ENCODE measurements at regions not wholly inside any gene's neighbourhood (a gene's known extent, or its start where the extent isn't known, plus 50 kb on each side); places are given as distances from the start of the nearest gene placed in this dataset.
"Not testable (repeated sequence)": the region's sequence is repeated elsewhere in the genome, so short reads cannot be mapped to it uniquely, and the experiment has no call there.

DNA sequence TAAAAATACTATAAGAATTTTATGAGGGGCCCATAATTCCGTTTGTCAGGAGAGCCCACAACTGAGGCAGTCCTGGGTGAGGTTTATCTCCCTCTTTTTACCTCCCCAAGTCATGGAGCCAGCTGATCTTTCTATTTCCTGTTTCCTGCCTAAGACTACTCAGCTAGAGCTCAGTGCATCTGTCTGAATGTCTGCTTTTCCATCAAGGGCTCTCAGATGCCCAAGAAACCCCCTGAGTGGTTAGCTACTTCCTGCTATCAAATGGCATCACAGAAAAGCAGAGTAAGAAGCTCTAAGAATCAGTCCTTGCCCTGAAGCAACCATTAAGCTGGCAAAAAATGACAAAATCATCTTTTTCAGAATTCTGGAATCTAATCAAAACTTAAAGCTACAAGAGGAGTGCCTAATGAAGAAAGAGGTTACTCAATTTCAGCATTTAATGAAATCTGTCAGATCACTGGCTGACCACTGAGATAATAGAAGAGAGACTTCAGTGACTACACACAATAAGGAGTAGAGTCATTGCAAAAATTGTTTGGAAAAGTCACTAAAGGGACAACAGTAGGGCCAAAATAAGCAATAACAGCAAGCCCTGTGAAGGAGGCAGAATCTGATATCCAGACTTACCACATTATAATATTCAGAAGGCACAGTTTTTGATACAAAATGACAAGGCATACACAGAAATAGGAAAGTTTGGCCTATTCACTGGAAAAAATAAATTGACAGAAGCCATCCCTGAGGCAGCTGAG, 150.1 kb downstream of the CYB561 start:
- FAIRE-seq, result no peak

DNA sequence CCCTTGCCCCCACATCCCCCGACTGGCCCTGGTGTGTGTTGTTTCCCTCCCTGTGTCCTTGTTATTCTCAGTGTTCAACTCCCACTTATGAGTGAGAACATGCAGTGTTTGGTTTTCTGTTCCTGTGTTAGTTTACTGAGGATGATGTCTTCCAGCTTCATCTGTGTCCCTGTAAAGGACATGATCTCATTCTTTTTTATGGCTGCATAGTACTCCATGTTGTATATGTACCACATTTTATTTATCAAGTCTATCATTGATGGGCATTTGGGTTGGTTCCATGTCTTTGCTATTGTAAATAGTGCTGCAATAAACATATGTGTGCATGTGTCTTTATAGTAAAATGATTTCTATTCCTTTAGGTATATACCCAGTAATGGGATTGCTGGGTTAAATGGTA, 147.2 kb downstream of the CYB561 start:
- not testable (repeated sequence) for FAIRE-seq

DNA sequence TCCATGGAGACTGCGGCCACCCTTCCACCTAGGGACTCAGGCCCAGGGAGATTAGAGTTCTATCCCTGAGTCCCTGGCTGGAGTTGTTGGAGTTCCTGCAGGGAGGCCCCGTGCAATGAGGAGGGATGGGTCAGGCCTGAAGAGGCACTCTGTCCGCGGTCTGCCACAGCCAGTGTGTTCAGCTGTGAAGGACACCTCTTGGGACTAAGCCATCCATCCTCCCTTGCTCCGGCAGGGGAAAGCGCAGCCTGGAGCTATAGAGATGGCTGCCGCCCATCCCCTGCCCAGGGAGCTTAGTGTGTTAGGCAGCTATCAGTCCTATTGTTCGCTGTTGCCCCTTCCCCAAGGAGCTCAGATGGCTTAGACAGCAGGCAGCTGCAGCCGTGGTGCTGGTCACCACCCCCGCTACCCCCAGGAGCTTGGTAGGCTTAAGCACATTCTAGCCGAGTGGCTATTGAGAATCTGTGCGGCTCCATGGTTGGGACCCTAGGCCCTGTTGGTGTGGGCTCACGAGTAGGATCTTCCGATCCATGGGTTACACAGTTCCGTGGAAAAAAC, 141.3 kb downstream of the CYB561 start:
- FAIRE-seq, result no peak

DNA sequence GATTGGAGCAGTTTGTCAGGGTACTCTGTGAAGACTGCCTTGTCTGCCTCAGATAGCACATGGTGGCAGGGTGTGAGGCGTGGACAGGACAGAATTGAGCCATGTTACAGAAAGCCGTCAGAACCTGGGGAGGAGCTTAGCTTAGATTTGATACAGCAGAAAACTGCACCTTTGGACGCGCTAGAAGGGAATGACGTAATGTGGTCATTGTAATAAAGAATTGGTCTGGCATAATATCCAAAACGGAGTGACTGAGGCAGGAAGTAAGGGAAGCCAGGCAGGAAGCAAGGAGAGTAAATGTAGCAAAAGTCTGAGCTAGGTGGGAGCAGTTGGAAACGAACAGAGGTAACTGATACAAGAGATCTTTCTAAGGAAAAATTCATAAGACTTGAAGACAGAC, 140.2 kb downstream of the CYB561 start:
- FAIRE-seq, result no peak

DNA sequence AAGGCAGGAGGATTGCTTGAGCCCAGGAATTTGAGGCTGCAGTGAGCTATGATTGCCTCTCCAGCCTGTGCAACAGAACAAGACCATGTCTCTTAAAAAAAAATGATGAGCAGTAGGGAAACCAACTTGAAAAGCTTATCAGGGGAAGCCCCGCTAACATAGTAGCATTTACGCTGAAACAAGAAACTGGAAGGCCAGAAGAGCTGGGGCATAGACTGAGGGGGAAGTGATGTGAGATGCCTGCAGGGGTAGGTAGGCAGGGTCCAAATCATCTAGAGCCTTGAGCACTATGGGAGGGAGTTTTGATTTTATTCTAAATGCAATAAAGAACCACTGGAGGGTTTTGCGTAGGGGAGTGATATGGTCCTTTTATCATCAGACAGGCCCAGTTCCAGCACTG, 139.3 kb downstream of the CYB561 start:
- FAIRE-seq, result no peak

DNA sequence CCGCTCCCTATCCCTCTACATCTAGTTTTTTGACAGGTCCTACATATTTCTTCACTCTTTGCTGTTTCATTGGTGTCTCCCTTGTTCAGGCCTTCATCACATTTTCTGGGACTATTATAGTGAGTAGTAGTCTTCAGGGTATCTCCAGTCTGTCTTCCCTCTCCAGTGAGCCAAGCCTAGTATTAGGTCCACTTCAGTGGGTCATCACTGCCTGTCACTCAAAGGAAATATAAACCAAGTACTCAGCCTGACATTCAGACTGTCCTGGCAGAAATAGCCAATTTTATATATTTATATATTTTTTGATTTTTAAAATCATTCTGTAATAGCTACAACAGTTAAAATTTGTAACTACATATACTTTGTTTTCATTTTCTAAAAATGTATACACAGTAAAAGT, 137.8 kb downstream of the CYB561 start:
- FAIRE-seq, result no peak

DNA sequence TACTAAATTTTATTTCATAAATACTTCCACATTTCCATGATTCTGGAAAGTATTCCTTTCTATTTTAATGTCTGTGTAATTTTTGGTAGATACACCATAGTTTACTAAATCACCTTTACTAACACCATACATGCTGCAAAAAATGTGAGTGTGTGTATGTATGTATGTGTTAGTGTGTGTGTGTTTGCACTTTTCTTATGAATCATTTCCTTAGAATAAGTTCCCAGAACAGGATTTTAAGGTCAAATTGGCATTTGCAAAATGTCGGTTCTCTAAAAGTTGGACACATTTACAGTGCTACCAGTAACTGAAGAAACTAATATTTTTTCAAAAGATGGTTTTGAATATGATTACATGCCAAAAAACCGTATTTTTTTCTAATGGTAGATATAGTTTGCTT, 137.1 kb downstream of the CYB561 start:
- FAIRE-seq, result no peak

DNA sequence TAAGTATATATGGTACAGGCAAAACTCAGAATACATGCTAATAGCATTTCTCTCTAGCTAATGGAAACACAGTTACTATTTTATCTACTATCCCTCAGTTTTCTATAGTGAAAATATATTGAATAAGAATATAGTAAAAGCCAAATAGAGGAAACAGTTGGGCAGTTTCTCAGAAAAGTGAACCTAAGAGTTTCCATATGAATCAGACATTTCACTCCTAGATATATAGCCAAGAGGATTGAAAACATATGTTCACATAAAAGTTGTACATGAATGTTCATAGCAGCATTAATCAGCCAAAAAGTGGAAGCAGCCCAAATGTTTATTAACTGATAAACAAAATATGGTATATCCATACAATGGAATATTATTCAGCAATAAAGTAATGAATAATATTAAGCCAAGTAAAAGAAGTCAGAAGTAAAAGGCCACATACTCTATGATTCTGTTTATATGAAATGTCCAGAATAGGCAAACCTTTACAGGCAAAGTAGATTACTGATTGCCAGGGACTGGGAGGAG, 134.6 kb downstream of the CYB561 start:
- no peak for FAIRE-seq

DNA sequence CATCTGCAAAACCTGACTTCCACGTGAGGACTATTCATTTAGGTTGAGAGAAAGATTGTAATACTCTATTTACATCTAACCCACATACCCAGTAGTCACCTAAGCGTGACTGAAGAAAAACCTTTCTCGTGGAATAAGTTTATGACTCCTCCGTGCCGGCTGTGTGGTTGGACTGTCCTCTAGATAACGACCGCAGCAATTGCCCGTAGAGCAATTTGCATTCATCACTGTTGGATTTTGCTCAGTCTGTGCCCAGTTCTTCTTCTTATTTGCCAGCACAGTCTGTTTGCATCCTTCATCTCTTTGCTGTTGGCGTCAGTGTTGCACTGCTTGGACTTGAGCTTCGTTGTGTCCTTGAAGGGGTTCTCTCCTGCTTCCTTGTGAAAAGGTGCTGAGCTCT, 131.3 kb downstream of the CYB561 start:
- FAIRE-seq, result no peak

DNA sequence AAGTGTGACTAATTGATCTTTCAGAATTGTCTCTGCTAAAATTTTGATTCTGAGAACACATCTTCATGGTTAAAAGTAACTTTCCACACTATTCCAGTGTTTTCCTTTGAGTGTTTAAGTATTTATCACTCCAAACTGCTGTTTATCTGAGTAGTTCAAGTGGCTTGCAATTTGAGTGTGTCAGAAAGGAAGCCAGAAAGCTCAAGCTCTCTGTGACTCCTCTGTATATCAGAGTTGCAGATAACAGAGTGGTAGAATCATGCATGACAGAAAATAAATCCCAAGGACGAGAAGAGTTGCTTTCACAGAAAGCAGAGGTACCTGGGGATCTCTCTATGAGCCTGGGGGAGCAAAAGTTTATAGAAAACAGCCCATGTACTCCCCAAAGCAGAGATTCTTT, 130.0 kb downstream of the CYB561 start:
- FAIRE-seq, result no peak

DNA sequence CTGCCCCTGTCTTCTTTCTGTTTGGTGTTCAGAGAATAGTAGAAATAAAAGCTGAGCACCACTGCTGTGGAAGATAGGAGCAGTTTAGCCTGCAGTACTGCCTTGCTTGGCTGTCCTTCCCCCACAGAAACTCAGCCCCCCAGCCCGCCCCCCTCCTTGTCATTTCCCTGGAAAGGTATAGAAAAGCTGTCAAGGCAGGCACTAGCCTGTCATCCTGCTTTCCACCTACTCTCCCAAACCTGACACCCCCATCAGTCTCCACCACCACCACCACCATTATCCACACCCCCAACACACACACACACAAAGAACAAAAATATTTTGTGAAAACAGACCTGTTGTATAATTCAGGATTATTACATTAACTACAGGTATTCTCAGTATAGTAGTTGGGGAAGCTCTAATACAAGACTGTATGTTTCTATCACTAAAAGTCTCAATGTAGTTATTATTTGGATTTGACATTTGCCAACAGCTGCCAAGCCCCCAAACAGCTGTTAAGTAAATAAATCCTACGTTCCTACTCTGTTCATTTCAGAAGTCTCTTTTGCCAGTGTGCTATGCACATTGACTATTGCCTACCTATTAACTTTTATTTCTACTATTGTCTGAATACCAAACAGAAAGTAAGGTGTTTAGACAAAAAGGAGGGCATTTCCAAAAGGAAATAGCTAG, 128.8 kb downstream of the CYB561 start:
- no peak for FAIRE-seq

DNA sequence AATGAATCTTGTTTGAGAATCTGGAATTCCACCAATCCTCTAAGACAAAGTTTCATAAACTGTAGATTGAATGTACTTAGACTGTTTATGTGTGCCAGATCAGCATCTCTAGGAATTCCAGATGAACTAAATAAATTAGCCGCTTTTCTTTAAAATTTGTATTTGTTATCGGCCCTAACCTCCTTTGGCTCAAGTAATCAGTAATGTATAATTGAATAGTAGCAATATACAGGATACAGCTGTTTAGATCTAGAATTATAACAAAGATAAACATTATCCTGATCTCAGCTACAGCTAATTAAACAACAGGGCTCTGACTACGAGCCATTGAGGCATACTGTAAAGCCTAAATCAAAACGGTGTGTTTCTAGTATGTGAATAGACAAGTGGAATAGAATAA, 120.3 kb downstream of the CYB561 start:
- no peak for FAIRE-seq

DNA sequence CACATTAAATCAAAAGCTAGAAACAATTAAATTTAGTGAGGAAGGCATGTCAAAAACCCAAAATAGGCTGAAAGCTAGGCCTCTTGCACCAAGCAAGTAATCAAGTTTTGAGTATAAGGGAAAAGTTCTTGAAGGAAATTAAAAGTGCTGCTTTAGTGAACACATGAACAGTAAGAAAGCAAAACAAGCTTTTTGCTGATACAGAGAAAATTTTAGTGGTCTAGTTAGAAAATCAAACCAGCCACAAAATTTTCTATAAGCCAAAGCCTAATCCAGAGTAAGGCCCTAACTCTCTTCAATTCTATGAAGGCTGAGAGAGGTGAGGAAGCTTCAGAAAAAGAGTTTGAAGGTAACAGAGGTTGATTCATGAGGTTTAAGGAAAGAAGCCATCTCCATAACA, 116.2 kb downstream of the CYB561 start:
- no peak for FAIRE-seq

DNA sequence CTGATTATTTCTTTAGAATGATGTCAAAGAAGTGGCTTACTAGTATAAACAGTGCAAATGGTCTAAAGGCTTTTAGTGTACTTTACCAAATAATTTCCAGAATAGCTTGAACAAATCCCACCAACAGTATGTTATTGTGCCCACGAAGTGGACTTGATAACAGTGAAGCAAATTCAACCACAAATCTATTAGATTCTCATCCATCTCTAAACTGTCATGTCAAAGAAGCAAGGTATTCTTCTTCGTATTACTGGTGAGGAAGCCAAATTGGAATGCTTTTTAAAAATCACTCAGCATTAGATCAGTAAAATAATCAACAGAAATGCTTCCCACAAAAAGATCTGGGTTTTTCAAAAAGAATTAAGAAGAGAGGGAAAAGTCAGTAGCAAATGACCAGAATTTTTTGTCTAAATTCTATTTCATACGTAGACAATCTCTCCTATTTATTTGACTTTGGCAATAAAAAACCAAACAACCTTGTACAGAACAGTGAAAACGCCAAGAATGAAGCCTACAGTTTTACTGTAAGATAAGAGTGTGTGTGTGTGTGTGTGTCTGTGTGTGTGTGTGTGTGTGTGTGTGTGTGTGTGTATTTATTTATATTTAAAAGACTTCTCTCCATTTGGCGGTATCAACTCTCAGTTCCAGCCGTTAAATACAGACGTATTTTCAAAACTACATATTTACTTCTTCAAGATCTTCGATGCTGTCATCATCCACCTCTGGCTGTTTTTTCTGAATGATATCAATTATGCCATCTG, 114.6 kb downstream of the CYB561 start:
- FAIRE-seq, result no peak

DNA sequence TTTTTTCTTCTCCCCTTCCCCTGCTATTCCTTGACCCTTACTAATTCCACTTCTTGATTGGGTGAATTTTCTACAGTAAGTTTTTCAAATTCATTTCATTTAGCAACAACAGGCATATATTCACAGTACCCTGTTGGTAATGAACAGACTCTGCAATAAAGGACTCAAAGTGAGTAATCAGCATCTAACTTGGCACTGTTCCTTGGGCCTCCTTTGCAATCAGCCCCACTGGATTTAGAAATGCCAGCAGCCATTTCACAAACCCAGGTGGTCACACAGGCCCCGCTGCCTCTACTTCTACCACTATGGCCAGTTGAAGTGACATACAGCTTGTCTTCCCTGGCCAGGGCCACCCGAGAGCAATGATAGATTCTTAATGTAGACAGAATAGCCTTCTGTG, 113.8 kb downstream of the CYB561 start:
- FAIRE-seq, result no peak

DNA sequence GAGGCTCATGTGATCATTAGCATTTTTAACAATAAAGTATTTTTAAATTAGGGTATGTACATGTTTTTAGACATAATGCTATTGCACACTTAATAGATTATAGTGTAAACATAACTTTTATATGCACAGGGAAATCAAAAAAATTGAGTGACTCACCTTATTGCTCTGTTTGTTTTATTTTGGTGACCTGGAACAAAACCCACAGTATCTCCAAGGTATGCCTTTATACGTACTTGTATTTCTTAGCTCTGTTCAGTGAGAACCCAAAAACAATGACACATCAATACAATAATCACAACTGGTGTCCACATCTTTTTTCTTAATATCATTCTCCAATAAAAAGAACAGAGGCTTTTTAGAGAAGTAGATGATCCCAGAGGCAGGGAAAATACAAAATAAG, 112.2 kb downstream of the CYB561 start:
- no peak for FAIRE-seq

DNA sequence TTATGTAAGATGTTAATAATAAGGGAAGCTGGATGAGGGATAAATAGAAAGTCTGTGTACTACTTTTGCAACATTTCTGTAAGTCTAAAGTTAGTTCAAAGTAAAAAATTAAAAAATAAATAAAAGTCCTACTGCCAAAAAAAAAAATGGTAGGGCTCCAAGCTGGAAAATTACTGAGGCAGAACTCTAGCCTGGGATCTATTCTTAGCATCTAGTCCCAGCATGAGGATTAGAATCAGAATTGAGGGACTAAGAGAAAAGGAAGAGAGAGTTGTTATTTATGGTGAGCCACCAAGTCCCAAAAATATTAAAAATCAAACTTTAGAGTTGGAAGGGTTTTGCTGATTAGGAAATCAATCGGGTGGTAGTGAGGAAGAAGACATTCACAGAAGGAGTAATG, 110.3 kb downstream of the CYB561 start:
- no peak for FAIRE-seq

DNA sequence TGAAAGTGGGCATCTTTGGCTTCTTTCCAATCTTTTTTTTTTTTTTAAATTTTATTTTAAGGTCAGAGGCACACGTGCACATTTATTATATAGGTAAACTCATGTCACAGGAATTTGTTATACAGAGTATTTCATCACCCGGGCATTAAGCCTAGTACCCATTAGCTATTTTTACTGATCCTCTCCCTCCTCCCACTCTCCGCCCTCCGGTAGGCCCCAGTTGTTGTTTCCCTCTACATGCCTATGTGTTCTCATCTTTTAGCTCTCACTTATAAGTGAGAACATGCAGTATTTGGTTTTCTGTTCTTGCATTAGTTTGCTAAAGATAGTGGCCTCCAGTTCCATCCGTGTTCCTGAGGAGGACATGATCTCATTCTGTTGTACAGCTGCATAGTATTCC, 108.5 kb downstream of the CYB561 start:
- FAIRE-seq, result no peak

DNA sequence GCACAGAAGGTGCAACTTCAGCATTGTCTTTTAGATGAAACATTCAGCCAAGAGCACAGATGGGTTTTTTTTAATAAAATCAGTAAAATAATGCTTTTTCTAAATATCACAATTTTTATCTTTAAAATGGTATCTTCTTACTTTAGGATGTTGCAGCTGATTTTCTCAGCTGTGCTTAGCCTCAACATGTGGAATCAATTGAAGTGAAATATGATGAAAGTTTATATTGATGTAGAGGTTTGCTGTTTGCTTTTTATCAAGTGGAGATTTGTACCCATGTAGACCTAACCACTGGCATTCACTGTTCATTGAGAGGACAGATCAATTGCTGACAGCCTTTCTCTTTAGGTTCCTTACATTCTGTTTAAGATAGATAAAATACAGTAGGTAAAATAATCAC, 107.8 kb downstream of the CYB561 start:
- no peak for FAIRE-seq

DNA sequence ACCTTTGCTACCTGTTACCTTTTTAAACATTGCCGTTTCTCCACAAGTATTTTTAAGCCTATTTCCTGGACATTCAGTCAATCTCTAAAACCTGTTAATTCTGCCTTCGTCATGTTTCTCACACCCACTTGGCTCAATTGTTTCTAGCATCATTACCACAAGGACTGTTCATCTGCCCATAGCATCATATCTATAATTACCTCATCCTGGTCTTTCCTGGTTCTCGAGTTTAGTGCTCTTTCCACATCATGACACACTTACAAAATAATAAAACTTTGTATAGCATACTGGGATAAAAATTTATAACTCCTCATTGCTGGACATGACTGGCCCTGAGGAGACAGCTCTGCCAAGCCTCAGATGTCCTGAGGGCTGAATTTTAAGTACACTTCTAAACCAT, 104.8 kb downstream of the CYB561 start:
- FAIRE-seq, result no peak

DNA sequence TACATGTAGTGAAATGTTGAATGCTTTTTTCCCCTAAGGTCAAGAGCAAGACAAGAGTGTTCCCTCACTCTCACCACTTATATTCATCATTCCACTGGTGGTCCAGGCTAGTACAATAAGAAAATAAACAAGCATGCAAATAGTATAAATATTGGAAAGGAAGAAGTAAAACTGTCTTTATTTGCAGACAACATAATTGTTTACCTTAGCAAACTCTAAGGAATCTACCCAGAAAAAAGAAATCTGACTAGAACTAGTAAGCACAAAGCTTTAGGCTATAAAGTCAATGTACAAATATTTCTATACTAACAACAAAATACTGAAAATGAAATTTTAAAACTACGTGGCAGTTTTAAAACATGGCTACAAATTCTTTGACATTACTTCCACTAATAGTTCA, 101.7 kb downstream of the CYB561 start:
- FAIRE-seq, result no peak

DNA sequence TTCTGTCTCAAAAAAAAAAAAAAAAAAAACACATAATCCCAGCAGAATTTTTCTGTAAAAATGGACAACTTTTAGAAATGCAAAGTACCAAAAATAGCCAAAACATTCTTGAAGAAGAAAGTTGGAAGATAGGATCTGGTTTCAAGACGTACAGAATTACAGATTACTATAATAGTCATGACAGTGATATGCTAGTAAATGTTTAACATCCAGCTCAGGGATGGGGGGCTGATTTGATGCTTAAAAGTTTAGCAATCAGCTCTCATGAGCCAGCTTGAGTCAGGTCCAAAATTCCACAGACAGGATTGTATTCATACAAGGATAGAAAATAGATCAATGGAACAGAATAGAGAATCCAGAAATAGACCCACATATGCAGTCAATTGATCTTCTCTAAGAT, 100.5 kb downstream of the CYB561 start:
- no peak for FAIRE-seq

DNA sequence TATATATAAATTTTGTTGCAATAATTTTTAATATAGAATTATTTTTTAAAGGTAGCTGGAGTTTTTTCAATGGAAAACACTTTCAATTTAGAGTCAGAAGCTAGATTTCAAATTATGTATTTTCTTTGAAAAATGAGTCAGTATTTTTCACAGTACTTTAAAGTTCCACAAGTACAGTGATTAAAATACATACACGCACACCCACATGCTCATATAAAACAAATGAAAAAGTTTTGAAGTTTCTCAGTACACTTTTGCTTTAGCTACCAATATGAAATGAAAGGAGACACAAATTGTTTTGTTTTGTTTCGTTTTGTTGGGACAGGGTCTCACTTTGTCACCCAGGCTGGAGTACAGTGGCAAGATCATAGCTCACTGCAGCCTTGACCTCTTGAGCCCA, 98.6 kb downstream of the CYB561 start:
- no peak for FAIRE-seq
